Urothelium cell line (cell line): ENCODE measurements at regions not wholly inside any gene's neighbourhood (a gene's known extent, or its start where the extent isn't known, plus 50 kb on each side); places are given as distances from the start of the nearest gene placed in this dataset.

Experiments used
- DNase-seq: peaks from one replicate; pipeline ENCODE4 v3.0.0; 2011; ENCODE audit warnings: low spot score, mixed read lengths
- FAIRE-seq: peaks from 2 replicates; lab custom pipeline; 2011; peaks lifted over from hg19 to GRCh38; lab: Jason Lieb, UNC

DNA sequence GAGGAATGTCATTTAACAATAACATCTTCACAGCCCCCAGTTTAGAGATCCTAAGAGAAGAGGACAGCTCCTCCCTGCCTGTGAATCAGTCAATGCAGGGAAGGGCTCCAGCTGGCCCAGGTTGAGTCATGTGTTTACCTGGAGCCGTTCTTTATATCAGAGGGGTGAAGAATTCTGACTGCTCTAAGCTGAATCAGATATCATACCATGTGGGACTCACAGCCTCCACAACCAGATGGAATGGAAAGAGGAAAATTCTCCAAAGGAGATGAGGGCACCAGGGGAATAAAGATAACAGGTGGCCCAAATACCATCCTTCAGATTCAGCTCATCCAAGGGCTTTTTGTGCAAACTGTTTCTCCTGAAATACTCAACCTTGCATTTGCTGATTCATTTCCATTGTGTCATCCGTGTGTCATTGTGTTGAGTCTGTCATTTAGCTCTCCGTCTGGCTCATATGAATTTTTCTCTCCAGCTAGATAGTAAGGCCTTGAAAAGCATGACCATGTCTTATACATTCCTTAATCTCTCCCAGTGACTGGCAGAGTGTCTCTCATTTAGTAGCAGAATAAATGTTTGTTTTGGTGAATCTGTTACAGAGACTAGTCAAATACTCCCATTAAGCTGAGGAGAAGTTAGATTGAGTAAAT is 217.9 kb downstream of the RFC3 start:
- peak; percentile 26 for DNase-seq
- no peak for FAIRE-seq

DNA sequence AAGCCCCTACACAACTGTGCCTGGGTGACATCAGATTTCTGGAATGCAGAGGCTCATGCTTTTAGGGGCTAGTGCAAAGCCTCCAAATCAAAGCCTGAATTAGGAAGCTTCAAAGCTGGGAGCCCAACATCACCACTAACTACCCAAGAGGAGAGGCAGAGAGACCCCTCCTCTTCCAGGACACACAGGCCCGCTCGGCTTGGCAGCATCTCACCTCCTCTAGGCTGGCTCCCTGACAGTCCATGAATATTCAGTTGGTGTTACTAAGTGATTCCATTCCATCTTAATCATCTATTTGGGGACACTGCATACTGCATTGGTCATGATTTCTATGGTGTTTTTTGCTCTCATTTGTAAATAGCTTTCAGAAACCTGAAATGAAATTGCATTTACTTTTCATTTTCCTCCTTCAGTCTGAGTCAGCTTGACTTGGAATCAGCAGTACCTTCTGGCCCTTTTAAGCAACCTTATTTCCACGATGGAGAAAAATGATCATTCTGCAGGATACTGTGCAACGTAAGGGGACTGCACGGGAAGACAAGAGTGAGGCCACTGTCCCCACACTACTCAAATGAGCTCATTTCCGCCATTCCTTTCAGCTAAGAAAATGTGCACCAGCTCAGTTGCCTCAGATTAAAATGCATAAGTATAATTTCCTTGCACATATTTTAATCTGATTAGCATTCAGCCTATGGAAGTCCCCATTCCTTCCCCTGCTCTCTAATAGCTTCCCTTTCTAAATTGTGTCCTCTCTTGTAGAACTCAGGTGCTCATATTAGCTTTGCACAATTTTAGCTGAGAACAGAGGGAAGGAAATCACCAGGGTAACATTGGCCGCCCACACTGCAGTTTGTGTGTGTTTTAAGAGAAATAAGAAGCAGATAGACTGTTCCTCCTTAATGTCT is 219.9 kb downstream of the RFC3 start:
- FAIRE-seq: no peak
- peak; percentile 10 for DNase-seq

DNA sequence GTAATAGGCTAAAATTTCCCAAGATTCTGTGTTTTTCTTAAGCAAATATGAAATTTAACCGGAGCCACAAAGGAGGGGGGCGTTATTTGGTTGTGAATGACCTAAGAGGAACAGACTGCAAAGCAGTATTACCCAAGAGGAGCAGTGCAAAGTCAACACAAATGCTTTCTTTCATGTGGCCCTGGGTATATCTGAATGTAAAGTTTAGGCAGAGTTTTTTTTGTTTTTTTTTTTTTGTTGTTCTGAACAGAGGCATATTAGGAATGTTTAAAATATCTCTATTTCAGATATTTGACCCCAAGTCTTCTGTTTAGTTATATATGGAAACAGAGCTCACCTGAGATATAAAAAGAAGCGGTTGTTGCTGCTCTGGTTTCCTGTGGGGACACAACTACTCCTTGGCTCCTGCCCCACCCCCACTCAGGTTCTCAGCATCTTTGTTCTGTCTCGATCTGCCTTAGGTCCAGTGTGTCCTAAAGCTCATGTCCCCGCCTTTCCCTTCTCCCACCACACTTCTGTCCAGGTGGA is 220.7 kb downstream of the RFC3 start:
- DNase-seq (no peak), FAIRE-seq (no peak)

DNA sequence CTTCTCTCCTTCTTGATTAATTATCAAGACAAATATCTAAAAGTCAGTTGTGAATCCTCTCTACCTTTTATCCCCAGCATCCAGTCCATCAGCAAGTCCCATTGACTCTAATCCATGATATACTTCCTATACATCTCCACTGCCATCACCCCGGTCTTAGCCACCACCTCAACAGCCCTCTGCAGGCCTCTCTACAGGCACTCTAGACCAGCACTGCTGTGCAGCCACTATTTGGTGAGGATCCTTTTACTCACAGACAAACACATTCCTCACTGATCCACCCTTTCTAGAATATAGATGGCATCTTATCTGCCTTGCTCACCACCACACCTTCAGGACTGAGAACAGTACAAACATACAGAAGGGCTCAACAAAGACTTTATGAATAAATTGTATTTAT is 221.7 kb downstream of the RFC3 start:
- no peak for FAIRE-seq
- DNase-seq: no peak

DNA sequence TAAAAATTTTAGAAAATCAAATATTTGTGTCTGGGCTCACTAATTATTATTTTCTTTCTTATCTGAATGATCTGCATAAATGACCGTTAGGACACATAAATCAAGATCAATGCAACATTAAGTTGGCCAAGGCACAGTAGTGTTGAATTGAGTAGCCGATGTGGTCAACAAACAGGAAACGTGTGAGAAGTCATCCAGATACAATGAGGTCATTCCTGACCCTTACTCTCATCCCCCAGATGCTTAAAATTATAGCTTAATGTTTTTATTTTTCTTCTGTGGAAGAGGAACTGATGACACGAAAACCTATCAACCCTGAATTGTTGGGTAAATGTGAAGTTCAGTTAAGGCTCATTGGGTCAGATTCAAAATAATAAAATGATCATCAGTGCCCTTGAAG is 222.9 kb downstream of the RFC3 start:
- no peak for FAIRE-seq

DNA sequence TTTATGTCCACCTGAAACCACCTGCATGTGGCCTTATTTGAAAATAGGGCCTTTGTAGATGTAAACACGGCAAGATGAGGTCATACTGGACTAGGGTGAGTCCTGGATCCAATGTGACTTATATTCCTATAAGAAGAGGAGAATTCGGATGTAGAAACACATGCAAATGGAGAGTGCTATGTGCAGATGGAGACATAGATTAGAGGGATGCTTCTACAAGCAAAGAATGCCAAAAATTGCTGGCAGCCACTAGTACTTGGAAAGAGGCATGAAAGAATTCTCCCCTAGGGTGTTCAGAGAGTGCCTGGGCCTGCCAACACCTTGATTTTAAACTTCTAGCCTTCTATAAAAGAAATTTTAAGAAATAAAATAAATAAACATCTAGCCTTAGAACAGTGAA is 226.1 kb downstream of the RFC3 start:
- FAIRE-seq (no peak), DNase-seq (no peak)

More for the DNA sequence above, 222.9 kb downstream of the RFC3 start:
- DNase-seq: no peak

DNA sequence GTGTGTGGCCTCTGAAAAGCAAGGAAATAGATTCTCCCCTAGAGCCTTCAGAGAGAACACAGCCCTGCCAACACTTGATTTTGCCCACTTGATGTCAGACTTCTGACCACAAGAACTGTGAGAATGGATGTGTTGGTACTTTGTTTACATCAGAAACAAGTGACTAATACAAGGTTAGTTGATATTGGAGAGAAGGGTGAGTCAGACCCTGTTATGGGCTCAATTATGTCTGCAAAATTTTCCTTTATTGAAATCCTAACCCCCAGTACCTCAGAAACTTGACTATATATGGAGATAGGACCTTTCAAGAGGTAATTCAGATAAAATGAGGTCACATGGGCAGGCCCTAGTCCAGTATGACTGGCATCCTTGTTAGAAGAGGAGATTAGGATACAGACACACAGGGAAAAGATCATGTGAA is 226.7 kb downstream of the RFC3 start:
- FAIRE-seq (no peak), DNase-seq (peak; percentile 49)

DNA sequence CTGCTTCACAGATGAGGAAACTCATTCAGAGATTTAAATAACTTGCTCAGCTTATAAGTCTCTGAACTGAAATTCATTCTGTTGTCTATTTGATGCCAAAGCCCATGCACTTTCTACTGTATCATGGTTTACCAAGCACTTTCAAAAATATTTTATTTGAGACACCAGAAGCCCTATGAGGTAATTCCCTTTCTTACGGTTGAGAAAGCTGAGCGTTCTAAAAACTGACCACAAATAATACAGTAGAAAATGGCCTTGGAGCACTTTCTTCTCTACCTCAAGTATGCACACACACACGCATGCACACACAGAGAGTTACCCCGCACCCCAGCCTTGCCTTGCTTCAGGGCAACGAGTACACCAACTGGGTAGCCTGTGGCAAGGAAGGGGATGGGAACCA is 228.5 kb downstream of the RFC3 start:
- no peak for DNase-seq

DNA sequence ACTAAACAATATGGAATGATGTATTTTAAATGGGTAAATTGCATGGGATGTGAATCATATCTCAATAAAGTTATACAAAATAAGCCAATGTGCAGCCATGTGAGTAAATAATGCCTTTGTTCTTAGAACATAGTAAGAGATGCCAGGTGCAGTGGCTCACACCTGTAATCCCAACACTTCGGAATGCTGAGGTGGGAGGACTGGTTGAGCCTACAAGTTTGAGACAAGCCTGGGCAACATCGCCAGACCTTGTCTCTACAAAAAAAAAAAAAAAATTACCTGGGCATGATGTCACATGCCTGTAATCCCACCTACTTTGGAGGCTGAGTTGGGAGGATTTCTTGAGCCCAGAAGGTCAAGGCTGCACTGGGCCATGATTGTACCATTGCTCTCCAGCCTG is 230.7 kb downstream of the RFC3 start:
- no peak for FAIRE-seq
- no peak for DNase-seq

More for the DNA sequence above, 228.5 kb downstream of the RFC3 start:
- FAIRE-seq: no peak

DNA sequence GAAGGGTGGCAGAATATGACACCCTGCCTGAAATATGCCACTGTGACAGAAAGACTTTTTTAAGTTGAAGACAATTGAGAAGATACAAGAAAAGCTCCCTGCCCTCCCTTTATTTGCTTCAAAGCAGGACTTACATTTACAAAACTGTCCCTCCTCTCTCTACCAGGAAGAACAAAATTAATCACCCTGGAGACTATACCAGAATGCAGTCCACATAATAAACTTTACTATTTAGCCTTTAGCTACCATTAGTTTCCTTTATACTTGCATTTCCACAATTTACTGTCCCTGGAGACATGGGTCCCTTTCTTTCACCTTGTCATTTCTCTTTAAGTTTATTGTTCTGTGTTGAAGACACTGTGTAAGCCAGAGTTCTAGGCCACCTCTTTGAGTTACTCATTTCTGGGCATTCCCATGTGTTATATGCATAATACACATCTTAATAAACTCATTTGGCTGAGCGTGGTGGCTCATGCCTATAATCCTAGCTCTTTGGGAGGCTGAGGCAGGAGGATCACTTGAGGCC is 238.8 kb downstream of the RFC3 start:
- DNase-seq: no peak
- no peak for FAIRE-seq

DNA sequence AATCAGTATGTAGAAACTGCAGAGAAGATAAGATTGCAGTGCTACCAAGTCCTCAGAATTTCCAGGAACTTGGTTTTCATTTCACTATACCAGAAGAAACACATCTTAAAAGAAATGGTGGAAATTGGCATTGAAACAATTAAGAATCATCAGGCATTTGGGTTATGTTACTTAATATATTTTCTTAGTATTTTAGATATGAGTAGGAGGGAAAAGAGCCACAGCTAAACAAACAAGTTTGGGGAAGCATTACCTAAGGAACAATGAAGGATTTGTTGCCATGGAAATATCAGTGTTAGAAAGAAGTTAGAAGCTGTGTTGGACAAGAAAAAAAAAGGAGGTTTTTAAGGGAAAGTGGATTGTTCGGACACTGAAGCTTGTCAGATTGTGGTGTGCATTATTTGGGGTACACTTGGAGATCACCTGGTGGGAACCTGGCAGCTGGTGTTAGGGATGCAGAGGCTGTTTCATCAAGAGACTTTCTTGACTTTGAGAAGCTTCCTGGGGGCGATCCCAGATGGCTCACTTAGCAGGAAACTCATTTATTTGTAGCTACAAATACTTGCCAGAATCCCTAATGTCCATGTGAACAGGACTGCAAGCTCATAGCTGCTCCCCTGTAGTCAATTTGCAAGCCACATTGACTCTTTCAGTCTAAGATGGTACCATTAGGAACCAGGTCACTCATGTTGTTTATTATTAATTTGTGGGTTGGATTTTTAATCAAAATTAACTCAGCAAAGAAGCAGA is 246.7 kb downstream of the RFC3 start:
- DNase-seq: no peak
- FAIRE-seq: no peak

DNA sequence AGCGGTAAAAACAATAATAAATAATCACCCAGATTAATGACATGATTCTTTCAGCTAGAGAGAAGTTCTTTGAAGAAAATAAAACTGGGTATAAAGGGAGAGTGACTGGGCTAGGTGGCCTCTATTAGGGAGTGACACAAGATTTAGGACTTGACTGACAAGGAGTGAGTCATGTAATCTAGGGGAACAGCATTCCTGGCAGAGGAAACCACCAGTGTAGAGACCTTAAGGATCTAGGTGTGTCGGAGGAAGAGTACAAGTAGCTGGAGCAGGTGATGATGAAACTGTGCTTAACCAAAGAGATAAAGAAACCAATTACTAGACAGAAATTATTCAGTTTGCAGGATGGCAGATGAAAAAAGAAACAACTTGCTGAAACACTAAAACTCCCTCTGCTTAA is 248.0 kb downstream of the RFC3 start:
- FAIRE-seq: no peak

DNA sequence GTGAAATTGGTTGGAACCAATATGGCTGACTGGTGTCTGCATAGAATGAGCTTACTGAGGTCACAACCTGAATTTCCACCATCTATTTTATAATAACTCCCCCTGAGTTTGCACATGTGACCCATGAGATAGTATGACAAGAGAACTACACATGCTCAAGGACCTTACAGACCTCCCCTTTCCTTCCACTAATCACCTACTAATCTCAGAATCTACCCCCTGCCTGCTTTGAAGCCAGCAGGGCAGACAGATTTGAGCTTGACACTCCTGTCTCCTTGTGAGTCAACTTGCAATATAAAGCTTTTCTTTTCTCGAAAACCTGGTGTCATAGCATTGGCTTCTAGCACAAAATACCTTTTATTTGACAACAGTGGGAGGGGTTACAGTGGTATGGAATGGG is 248.4 kb downstream of the RFC3 start:
- FAIRE-seq: no peak

More for the DNA sequence above, 248.0 kb downstream of the RFC3 start:
- DNase-seq: no peak

DNA sequence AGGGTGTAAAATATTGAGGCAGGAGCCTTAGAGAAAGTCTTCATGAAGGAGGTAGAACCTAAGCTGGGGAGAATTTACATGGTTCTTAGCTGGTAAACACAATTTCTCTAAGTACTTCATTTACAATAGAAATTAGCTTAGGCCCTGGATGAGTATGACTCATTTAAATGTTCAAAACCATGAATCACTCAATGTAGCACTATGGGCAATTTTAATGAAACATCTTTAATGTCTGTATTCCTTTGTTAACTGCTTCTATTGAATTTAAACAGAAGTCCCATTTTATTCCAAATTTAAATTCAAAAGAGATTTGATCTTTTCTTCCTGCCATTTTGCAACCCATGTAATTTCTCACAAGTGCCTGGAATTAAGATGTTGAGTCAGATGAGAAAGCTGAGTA is 252.1 kb downstream of the RFC3 start:
- DNase-seq (no peak), FAIRE-seq (no peak)

More for the DNA sequence above, 248.4 kb downstream of the RFC3 start:
- no peak for DNase-seq

DNA sequence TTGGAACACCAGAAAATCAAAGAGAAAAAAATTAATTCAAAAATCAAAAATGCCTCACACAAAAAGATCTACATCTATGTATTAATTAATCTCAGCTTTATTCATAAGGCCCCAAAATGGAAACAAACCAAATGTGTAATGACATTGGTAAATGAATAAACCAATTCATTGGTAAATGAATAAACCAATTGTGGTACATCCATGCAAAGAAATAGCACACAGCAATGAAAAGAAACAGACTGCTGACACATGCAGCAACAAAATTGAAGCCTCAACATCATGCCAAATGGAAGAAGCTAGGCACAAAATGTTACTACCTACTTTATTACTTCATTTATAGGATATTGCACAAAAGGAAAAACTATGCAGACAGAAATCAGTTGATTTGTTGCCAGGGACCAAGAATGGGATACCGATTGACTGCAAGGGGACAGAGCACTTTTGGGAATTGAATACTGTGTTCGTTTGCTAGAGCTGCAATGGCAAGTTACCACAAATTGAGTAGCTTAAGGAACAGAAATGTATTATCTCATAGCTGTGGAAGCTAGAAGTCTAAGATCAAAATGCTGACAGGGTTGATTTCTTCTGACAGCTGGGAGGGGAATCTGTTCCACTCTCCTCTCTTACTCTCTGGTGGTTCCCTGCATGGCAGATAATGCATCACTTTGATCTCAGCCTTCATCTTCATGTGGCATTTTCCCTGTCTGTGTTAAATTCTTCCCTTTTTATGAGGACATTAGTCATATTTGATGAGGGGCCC is 252.8 kb downstream of the RFC3 start:
- DNase-seq (no peak), FAIRE-seq (no peak)

DNA sequence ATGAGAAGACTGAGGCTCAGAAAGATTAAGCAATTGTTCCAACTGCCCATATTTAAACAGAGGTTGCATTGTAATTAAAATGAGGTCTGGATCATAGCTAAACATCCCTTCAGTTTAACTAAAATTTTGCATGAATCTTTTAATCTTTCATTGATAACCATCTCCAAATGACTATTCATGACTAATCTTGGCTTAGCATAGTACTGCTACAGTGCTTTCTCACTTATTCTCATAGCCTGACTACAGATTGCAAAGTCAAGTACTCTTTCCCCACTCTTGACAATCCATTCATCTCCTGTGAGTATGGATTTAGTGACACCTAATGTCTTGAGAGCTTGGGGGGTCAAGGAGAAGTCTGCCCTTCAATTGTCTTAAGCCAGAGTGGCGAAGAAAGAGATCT is 258.4 kb downstream of the RFC3 start:
- DNase-seq (no peak), FAIRE-seq (no peak)

DNA sequence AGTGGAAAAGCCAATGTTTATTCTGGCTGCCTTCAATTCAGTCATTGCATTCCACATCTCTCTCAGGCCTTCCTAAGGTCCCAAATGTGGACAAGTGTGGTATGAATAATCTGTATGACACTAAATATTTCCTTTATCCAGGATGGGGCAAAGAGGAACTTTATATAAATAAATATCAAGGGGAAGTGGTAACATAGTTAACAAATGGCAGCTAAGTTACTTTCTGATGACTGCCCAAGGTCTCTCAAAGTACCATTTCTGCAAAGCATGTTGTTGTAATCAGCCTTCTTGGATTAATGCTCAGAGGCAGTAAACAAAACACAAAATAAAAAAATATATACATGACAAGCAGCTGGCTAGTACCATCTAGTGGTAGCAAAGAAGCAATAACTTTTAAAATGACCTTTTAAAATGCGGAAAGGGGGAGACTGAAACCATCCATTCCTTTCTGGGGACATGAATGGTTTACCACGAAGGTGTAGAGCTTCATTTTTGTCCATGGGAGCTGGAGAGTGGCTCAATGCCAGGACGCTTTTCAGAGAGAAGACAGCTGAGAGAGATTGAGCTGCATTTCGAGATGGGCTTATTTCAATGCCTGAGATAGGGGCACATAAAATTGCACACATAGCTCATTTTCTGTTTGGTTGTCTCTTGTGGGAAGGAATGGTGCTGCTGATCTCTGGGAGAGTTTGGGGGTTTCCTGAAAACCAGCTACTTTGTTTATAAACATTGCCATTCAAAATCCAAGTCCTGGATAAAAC is 259.2 kb downstream of the RFC3 start:
- DNase-seq (peak; percentile 10), FAIRE-seq (no peak)

DNA sequence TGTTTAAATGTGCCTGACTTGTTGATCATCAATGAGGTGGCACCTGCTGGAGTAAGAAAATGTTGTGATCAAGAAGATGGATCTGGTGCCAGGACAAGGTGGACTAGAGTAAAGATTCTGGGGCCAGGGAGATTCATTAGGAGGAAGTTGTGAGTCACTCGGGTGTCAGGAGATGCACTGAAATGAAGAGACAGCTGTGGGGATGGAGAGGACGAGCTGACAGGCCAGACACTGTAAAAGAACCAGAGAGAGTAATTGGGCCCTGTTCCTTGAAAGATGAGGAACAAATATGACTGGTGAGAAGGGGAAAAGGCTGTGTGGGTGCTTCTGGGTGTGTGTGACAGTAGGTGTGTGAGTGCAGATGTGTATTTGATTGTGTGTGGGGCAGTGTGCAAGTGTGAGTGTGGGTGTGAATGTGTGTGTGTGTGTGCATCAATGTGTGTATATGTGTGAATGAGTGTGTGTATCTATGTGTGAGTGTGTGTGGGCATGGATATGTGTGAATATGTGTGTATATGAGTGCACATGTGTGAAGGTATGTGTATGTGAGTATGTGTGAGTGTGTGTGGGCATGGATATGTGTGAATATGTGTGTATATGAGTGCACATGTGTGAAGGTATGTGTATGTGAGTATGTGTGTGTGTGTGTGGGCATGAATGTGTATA is 260.5 kb downstream of the RFC3 start:
- no peak for DNase-seq
- peak; percentile 72 for FAIRE-seq

DNA sequence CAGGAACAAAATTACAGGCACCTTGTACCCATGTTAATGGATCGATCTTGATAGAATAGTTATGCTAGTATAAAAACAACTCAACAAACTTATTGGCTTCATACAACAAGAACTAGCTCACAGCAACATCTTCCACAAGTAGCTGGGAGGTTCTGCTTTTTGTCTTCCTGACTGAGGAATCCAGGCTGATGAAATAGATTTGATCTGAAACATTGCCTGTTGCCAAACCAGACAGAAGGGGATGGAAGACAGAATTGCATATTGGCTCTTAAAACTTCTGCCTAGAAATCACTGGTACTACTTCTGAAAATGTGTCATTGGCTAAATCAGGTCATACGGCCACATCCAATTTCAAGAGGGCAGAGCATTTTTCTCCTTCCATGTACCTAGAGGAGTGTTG is 267.3 kb downstream of the RFC3 start:
- DNase-seq (no peak), FAIRE-seq (no peak)
